Testis (tissue), 2 donors: ENCODE measurements at regions not wholly inside any gene's neighbourhood (a gene's known extent, or its start where the extent isn't known, plus 50 kb on each side); places are given as distances from the start of the nearest gene placed in this dataset.

Source experiments
- CTCF ChIP-seq, 3 experiments: fragments of 450-650 bp in 2 of 3; fragments of 200-600 bp in 1 of 3; sonication (generic) in 1 of 3; IDR thresholded peaks; one replicate each; pipeline ENCODE4 v1.5.1; 2016 to 2019; ENCODE audit warnings: antibody characterized with exemption in 3 of 3, mild to moderate bottlenecking in 2 of 3, moderate library complexity in 1 of 3
- POLR2A ChIP-seq: fragments of 450-650 bp; IDR thresholded peaks from one replicate; pipeline ENCODE4 v1.6.1; 2017; ENCODE audit warnings: antibody characterized with exemption, mild to moderate bottlenecking, moderate library complexity

GRCh38 chr2:66667301-66667700 is 232.4 kb downstream of the MEIS1 start:
- TF ChIP-seq CTCF (IDR thresholded peaks at IDR 0.05) (no peak), POLR2A (no peak)
